Left lung (tissue), 4 donors: ENCODE measurements at regions not wholly inside any gene's neighbourhood (a gene's known extent, or its start where the extent isn't known, plus 50 kb on each side); places are given as distances from the start of the nearest gene placed in this dataset.

Experiments
- ATAC-seq: fragments of 200-7000 bp; cut with Tn5 transposase; one replicate; pipeline ENCODE4 v1.9.1; 2020; ENCODE audit warnings: moderate library complexity
- DNase-seq, 4 donors: peaks; one replicate each; pipeline ENCODE4 v3.0.0-alpha.2; 2013 to 2020
- H3K27ac ChIP-seq, 2 donors: fragments of 200-600 bp; sonication (generic) in 1 of 2; one replicate each; pipeline versions ENCODE4 v1.5.0 to v1.8.0; 2020 to 2021
- H3K27me3 ChIP-seq, 2 donors: fragments of 200-600 bp; sonication (generic) in 1 of 2; one replicate each; pipeline versions ENCODE4 v1.5.0 to v1.8.0; 2020 to 2021
- H3K36me3 ChIP-seq, 2 donors: fragments of 200-600 bp; sonication (generic) in 1 of 2; one replicate each; pipeline versions ENCODE4 v1.5.0 to v1.8.0; 2020 to 2021
- H3K4me1 ChIP-seq, 2 donors: fragments of 200-600 bp; one replicate each; pipeline ENCODE4 v1.8.0; 2021
- H3K4me3 ChIP-seq, 2 donors: fragments of 200-600 bp; sonication (generic) in 1 of 2; one replicate each; pipeline versions ENCODE4 v1.5.0 to v1.8.0; 2020 to 2021; ENCODE audit warnings: mild to moderate bottlenecking in 1 of 2
- H3K9me3 ChIP-seq, 2 donors: fragments of 200-600 bp; sonication (generic) in 1 of 2; one replicate each; pipeline versions ENCODE4 v1.5.0 to v1.8.0; 2020 to 2021
- intact Hi-C, 2 donors: fragments of 100-400 bp; cut with DNase I; formaldehyde crosslinking; loops; one replicate each; pipeline versions ENCODE4 v1.11.2 to v1.14.2; 2022
- TF ChIP-seq, protein P1 (sequence below), 2 donors: fragments of 200-600 bp; sonication (generic) in 1 of 2; IDR thresholded peaks; one replicate each; pipeline versions ENCODE4 v1.5.0 to v1.8.0; 2021; ENCODE audit warnings: antibody characterized with exemption in 2 of 2
- donor health status: DM: no; HTN: yes; CAD: no.
- donor health status: DM: no; HTN: no; CAD: no.

DNA sequence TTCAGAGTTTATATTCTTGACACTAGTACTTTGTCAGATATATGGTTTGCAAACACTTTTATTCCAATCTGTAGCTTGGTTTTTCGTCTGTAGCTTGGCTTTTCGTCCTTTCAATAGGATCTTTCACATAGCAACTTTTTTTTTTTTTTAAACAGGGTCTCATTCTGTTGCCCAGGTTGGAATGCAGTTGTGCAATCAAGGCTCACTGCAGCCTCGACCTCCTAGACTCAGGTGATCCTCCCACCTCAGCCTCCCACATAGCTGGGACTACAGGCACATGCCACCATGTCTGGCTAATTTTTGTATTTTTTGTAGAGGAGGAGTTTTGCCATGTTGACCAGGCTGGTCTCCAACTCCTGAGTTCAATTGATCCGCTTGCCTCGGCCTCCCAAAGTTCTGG is 460.4 kb upstream of the SOX5 start:
- H3K36me3 ChIP-seq, result no peaks in the 10 kb centered on the region
- H3K4me3 ChIP-seq, result no peak overlapping the region
- H3K27me3 ChIP-seq, result no peaks in the 10 kb centered on the region
- intact Hi-C loops, result no loop called here
- H3K9me3 ChIP-seq, result no peaks in the 10 kb centered on the region
- H3K4me1 ChIP-seq, result no peaks in the 10 kb centered on the region
- H3K27ac ChIP-seq, result no peak overlapping the region
- no peak for DNase-seq
- TF ChIP-seq, protein P1, sequence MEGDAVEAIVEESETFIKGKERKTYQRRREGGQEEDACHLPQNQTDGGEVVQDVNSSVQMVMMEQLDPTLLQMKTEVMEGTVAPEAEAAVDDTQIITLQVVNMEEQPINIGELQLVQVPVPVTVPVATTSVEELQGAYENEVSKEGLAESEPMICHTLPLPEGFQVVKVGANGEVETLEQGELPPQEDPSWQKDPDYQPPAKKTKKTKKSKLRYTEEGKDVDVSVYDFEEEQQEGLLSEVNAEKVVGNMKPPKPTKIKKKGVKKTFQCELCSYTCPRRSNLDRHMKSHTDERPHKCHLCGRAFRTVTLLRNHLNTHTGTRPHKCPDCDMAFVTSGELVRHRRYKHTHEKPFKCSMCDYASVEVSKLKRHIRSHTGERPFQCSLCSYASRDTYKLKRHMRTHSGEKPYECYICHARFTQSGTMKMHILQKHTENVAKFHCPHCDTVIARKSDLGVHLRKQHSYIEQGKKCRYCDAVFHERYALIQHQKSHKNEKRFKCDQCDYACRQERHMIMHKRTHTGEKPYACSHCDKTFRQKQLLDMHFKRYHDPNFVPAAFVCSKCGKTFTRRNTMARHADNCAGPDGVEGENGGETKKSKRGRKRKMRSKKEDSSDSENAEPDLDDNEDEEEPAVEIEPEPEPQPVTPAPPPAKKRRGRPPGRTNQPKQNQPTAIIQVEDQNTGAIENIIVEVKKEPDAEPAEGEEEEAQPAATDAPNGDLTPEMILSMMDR (IDR thresholded peaks at IDR 0.05), result no peak
- no peak for ATAC-seq

DNA sequence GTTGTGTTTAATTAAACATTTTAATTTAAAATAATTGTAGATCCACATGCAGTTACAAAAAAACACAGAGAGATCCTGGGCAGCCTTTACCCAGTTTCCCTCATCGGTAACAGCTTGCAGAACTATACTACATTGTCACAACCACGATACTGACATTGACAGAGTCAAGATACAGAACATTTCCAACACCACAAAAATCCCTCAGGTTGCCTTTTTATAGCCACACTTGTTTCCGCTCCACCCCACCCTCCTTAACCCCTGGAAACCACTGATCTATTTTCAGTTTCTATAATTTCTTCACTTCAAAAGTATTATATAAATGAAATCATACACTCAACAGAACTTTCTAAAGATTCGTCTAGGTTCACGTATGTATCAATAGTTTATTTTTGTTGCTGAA is 458.8 kb upstream of the SOX5 start:
- H3K4me1 ChIP-seq, result no peaks in the 10 kb centered on the region
- no peaks in the 10 kb centered on the region for H3K27me3 ChIP-seq
- intact Hi-C loops, result no loop called here
- ATAC-seq (no peak), DNase-seq (no peak)
- no peaks in the 10 kb centered on the region for H3K9me3 ChIP-seq
- H3K27ac ChIP-seq, result no peak overlapping the region
- H3K4me3 ChIP-seq, result no peak overlapping the region
- H3K36me3 ChIP-seq, result no peaks in the 10 kb centered on the region
- TF ChIP-seq, protein P1 (IDR thresholded peaks at IDR 0.05), result no peak

DNA sequence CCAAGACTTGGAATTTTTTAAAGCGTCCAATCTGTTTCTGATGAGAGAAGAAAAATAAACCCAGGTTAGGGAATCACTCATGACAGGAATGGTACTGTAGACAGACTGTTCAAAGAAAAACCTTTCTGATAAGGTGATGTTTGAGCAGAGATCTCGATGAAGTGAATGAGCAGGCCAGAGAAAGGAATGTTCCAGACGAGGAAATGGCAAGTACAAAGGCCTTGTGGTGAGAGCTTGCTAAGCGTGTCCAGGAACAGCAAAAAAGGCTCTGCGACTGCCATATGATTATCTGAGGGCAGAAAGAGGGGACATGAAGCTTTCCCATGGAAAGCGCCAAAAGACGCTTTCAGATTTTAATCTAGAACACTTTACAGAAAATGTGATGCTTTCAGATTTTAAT is 458.4 kb upstream of the SOX5 start:
- H3K27ac ChIP-seq, result no peak overlapping the region
- H3K9me3 ChIP-seq, result no peaks in the 10 kb centered on the region
- H3K4me1 ChIP-seq, result no peaks in the 10 kb centered on the region
- H3K4me3 ChIP-seq, result no peak overlapping the region
- ATAC-seq (no peak), DNase-seq (no peak)
- H3K27me3 ChIP-seq, result no peaks in the 10 kb centered on the region
- no peaks in the 10 kb centered on the region for H3K36me3 ChIP-seq
- intact Hi-C loops, result no loop called here
- TF ChIP-seq, protein P1 (IDR thresholded peaks at IDR 0.05), result no peak

DNA sequence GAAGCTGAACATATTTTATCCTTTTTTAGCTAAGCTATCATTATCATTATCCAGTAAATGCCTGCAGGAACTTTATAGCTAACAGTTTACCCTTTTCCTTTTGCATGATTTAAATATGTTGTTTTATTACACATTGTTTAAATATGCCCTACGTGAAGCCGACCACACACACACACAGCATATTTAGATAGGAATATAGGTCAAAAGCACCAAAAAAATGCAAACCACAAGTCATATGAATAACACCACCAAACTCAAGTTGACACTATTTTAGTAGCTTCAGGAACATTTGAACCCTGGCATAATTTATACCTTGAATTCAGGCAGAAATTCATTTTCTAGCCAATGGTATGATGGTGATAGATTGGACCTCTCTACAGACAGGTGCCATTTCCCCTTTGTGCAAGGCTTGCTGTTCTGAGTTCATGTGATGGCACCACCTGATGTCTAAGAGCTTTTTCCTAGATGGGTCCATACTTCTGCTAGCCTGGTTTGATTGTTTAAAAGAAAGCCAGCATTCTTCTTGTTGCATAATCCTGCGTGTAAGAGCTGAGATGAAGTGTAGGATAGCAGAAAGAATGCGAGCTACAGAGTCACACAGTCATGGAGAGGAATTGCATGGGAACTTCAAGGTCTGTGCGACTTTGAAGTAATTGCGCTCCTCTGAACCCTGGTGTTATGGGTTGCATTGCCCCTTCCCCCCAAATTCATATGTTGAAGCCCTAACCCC is 454.8 kb upstream of the SOX5 start:
- intact Hi-C loops, result no loop called here
- H3K27me3 ChIP-seq, result no peaks in the 10 kb centered on the region
- TF ChIP-seq, protein P1 (IDR thresholded peaks at IDR 0.05), result no peak
- H3K4me3 ChIP-seq, result no peak overlapping the region
- ATAC-seq (peak; percentile 41), DNase-seq (peak in 2 of 4 donors; percentile 22 to 41)
- H3K9me3 ChIP-seq, result no peaks in the 10 kb centered on the region
- H3K36me3 ChIP-seq, result no peaks in the 10 kb centered on the region
- no peaks in the 10 kb centered on the region for H3K4me1 ChIP-seq
- H3K27ac ChIP-seq, result no peak overlapping the region

DNA sequence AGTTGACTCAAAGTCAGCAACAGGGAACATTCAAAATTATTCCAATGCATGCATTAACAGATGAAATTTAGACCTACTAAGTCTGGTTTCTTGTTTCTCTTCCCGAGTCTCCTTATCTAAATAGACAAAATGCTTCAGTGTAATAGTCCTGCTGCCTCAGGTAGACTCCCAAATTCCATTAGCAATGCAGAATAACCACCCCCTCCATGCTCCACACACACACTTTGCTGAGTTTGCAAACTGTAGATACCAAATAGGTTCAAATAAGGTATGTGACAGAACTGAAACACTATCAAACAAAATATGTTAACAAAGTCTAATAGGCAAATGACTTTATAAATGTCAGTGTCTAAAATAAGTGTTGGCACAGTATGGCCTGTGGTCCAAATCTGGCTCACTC is 451.1 kb upstream of the SOX5 start:
- intact Hi-C loops, result no loop called here
- H3K36me3 ChIP-seq, result no peaks in the 10 kb centered on the region
- TF ChIP-seq, protein P1 (IDR thresholded peaks at IDR 0.05), result no peak

More for the DNA sequence above, 451.1 kb upstream of the SOX5 start:
- ATAC-seq (no peak), DNase-seq (no peak)
- Histone ChIP-seq H3K4me1 (no peaks in the 10 kb centered on the region), H3K27me3 (no peaks in the 10 kb centered on the region), H3K4me3 (no peak overlapping the region), H3K9me3 (no peaks in the 10 kb centered on the region), H3K27ac (no peak overlapping the region)
